Liver (tissue), 8 donors: ENCODE measurements at regions not wholly inside any gene's neighbourhood (a gene's known extent, or its start where the extent isn't known, plus 50 kb on each side); places are given as distances from the start of the nearest gene placed in this dataset.

ENCODE experiments used
- DNase-seq: peaks from one replicate; pipeline ENCODE4 v3.0.0-alpha.2; 2017; ENCODE audit warnings: low spot score
- H3K27ac ChIP-seq, 2 donors: one replicate each; pipeline ENCODE4 v1.7.0; 2013; ENCODE audit warnings: inconsistent platforms in 2 of 2, low read length in 2 of 2, control low read depth in 1 of 2, low read depth in 1 of 2, mild to moderate bottlenecking in 1 of 2
- H3K27me3 ChIP-seq, 4 donors: one replicate each; pipeline versions ENCODE4 v1.6.1 to v1.7.0; 2013; ENCODE audit warnings: low read length in 3 of 4, inconsistent platforms in 1 of 4, mild to moderate bottlenecking in 1 of 4, moderate library complexity in 1 of 4; ENCODE audit not compliant: control insufficient read depth in 4 of 4, insufficient read depth in 4 of 4
- H3K36me3 ChIP-seq, 4 donors: one replicate each; pipeline versions ENCODE4 v1.6.1 to v1.7.0; 2013; ENCODE audit warnings: low read length in 3 of 4, mild to moderate bottlenecking in 3 of 4, low read depth in 1 of 4, moderate library complexity in 1 of 4; ENCODE audit not compliant: control insufficient read depth in 4 of 4, insufficient read depth in 3 of 4
- H3K4me1 ChIP-seq, 4 donors: one replicate each; pipeline versions ENCODE4 v1.6.1 to v1.7.0; 2013; ENCODE audit warnings: low read length in 3 of 4, mild to moderate bottlenecking in 3 of 4, moderate library complexity in 1 of 4; ENCODE audit not compliant: control insufficient read depth in 4 of 4, insufficient read depth in 4 of 4
- H3K4me3 ChIP-seq, 3 donors: one replicate each; pipeline versions ENCODE4 v1.6.1 to v1.7.0; 2013; ENCODE audit warnings: low read length in 3 of 3, control low read depth in 1 of 3, low read depth in 1 of 3, mild to moderate bottlenecking in 1 of 3
- H3K9ac ChIP-seq, 2 donors: one replicate each; pipeline ENCODE4 v1.7.0; 2013; ENCODE audit warnings: low read length in 2 of 2, mild to moderate bottlenecking in 2 of 2, moderate library complexity in 2 of 2, control low read depth in 1 of 2, low read depth in 1 of 2
- H3K9me3 ChIP-seq, 4 donors: one replicate each; pipeline versions ENCODE4 v1.6.1 to v1.7.0; 2013; ENCODE audit warnings: low read length in 3 of 4; ENCODE audit not compliant: control insufficient read depth in 4 of 4
- ATF3 ChIP-seq: IDR thresholded peaks from 2 replicates; pipeline ENCODE4 v1.6.1; 2016; ENCODE audit warnings: antibody characterized with exemption
- EGR1 ChIP-seq, 2 donors: IDR thresholded peaks; 2 replicates each; pipeline ENCODE4 v1.6.1; 2016 to 2018; ENCODE audit warnings: antibody characterized with exemption in 2 of 2, low read depth in 2 of 2
- FOXA1 ChIP-seq: IDR thresholded peaks from 2 replicates; pipeline ENCODE4 v1.6.1; 2016; ENCODE audit warnings: antibody characterized with exemption
- FOXA2 ChIP-seq: IDR thresholded peaks from 2 replicates; pipeline ENCODE4 v1.6.1; 2016; ENCODE audit warnings: antibody characterized with exemption
- GABPA ChIP-seq, 2 donors: IDR thresholded peaks in 1 of 2; conservative IDR thresholded peaks in 1 of 2; 2 replicates each; pipeline ENCODE4 v1.6.1; 2016; ENCODE audit warnings: antibody characterized with exemption in 2 of 2, mild to moderate bottlenecking in 1 of 2, moderate library complexity in 1 of 2
- HNF4A ChIP-seq, 2 donors: conservative IDR thresholded peaks; 2 replicates each; pipeline ENCODE4 v1.6.1; 2016; ENCODE audit warnings: antibody characterized with exemption in 2 of 2, mild to moderate bottlenecking in 2 of 2
- HNF4G ChIP-seq: IDR thresholded peaks from 2 replicates; pipeline ENCODE4 v1.6.1; 2016; ENCODE audit warnings: antibody characterized with exemption
- JUND ChIP-seq, 2 donors: IDR thresholded peaks; 2 replicates each; pipeline ENCODE4 v1.6.1; 2016; ENCODE audit warnings: antibody characterized with exemption in 2 of 2
- MAX ChIP-seq: IDR thresholded peaks from 2 replicates; pipeline ENCODE4 v1.6.1; 2016; ENCODE audit warnings: antibody characterized with exemption
- NR2F2 ChIP-seq: IDR thresholded peaks from 2 replicates; pipeline ENCODE4 v1.6.1; 2016; ENCODE audit warnings: antibody characterized with exemption
- RAD21 ChIP-seq, 2 donors: IDR thresholded peaks; 2 replicates each; pipeline ENCODE4 v1.6.1; 2016; ENCODE audit warnings: antibody characterized with exemption in 2 of 2, mild to moderate bottlenecking in 2 of 2
- RXRA ChIP-seq, 2 donors: IDR thresholded peaks; 2 replicates each; pipeline ENCODE4 v1.6.1; 2017 to 2018; ENCODE audit warnings: antibody characterized with exemption in 2 of 2, mild to moderate bottlenecking in 1 of 2
- SP1 ChIP-seq: IDR thresholded peaks from 2 replicates; pipeline ENCODE4 v1.6.1; 2018; ENCODE audit warnings: antibody characterized with exemption, mild to moderate bottlenecking
- TAF1 ChIP-seq: conservative IDR thresholded peaks from 2 replicates; pipeline ENCODE4 v1.6.1; 2016; ENCODE audit warnings: antibody characterized with exemption, mild to moderate bottlenecking
- YY1 ChIP-seq: IDR thresholded peaks from 2 replicates; pipeline ENCODE4 v1.6.1; 2016; ENCODE audit warnings: antibody characterized with exemption, mild to moderate bottlenecking
- ZBTB33 ChIP-seq: IDR thresholded peaks from 2 replicates; pipeline ENCODE4 v1.6.1; 2016; ENCODE audit warnings: antibody characterized with exemption
- WGBS: extraction: QIAGEN DNeasy Blood & Tissue Kit; methylation state at CpG from one replicate; pipeline ENCODE4 v1.1.7; 2013; 5-methylcytosine and 5-hydroxymethylcytosine counted together
- TF ChIP-seq, protein P1 (sequence below): IDR thresholded peaks from 2 replicates; pipeline ENCODE4 v1.6.1; 2016; ENCODE audit warnings: antibody characterized with exemption, mild to moderate bottlenecking
- TF ChIP-seq, protein P2 (sequence below): fragments of 150-350 bp; IDR thresholded peaks from 2 replicates; pipeline ENCODE4 v1.5.1; 2017; ENCODE audit warnings: improper control_type of control experiment, low read depth, low read length; ENCODE audit not compliant: missing input control
- donor health status: healthy.
- donor health status: healthy.
- donor health status: healthy.
- donor health status: healthy.
- donor health status: healthy.

DNA sequence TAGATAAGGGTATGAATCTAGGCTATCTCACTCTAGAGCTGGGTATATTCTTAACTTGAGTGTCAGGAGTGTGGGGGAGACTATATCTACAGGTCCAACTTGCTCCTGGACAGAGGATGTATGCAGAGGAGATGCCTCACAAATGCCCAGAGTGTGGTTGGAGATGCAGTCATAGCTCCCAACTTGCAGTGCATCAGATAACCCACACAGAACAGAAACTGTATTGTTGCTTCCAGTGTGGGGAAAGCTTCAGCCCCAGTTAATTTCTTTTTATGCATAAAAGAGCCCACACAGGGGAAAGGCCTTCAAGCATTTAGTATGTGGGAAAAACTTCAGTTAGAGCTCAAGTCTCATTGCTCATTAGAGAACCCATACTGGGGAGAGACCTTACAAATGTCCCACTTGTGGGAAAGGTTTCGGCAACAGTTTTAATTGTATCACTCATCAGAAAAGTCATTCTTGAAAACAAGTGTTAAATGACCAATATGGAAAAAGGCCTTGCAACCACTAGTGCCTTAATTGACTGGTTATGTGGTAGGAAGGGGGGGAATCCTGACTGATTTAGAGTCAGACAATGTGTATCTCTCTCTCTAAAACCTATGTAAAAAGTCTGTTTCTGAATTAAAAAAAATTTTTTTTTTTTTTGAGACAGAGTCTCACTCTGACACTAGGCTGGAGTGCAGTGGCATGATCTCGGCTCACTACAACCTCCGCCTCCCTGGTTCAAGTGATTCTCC is 67.9 kb downstream of the EBNA1BP2 start:
- 96% methylated on average over 3 of the region's 3 CpGs for WGBS
- Histone ChIP-seq H3K4me1 (no peaks in the 10 kb centered on the region), H3K27ac (no peak overlapping the region), H3K9me3 (peaks cover 0 to 3% (median 2%) of the 10 kb centered on the region in 4 donors), H3K4me3 (no peak overlapping the region), H3K27me3 (no peaks in the 10 kb centered on the region), H3K9ac (no peak overlapping the region), H3K36me3 (no peaks in the 10 kb centered on the region)
- no peak for TF ChIP-seq ATF3
- no peak for TF ChIP-seq FOXA1
- no peak for TF ChIP-seq ZBTB33
- TF ChIP-seq, protein P1, sequence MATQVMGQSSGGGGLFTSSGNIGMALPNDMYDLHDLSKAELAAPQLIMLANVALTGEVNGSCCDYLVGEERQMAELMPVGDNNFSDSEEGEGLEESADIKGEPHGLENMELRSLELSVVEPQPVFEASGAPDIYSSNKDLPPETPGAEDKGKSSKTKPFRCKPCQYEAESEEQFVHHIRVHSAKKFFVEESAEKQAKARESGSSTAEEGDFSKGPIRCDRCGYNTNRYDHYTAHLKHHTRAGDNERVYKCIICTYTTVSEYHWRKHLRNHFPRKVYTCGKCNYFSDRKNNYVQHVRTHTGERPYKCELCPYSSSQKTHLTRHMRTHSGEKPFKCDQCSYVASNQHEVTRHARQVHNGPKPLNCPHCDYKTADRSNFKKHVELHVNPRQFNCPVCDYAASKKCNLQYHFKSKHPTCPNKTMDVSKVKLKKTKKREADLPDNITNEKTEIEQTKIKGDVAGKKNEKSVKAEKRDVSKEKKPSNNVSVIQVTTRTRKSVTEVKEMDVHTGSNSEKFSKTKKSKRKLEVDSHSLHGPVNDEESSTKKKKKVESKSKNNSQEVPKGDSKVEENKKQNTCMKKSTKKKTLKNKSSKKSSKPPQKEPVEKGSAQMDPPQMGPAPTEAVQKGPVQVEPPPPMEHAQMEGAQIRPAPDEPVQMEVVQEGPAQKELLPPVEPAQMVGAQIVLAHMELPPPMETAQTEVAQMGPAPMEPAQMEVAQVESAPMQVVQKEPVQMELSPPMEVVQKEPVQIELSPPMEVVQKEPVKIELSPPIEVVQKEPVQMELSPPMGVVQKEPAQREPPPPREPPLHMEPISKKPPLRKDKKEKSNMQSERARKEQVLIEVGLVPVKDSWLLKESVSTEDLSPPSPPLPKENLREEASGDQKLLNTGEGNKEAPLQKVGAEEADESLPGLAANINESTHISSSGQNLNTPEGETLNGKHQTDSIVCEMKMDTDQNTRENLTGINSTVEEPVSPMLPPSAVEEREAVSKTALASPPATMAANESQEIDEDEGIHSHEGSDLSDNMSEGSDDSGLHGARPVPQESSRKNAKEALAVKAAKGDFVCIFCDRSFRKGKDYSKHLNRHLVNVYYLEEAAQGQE = no peak
- no peak for TF ChIP-seq RAD21 (IDR thresholded peaks at IDR 0.05)
- no peak for TF ChIP-seq HNF4A (conservative IDR thresholded peaks at IDR 0.05)
- TF ChIP-seq RXRA (IDR thresholded peaks at IDR 0.05) = no peak
- TF ChIP-seq JUND (IDR thresholded peaks at IDR 0.05) = no peak
- TF ChIP-seq, protein P2, sequence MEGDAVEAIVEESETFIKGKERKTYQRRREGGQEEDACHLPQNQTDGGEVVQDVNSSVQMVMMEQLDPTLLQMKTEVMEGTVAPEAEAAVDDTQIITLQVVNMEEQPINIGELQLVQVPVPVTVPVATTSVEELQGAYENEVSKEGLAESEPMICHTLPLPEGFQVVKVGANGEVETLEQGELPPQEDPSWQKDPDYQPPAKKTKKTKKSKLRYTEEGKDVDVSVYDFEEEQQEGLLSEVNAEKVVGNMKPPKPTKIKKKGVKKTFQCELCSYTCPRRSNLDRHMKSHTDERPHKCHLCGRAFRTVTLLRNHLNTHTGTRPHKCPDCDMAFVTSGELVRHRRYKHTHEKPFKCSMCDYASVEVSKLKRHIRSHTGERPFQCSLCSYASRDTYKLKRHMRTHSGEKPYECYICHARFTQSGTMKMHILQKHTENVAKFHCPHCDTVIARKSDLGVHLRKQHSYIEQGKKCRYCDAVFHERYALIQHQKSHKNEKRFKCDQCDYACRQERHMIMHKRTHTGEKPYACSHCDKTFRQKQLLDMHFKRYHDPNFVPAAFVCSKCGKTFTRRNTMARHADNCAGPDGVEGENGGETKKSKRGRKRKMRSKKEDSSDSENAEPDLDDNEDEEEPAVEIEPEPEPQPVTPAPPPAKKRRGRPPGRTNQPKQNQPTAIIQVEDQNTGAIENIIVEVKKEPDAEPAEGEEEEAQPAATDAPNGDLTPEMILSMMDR = no peak
- TF ChIP-seq FOXA2 = no peak
- TF ChIP-seq GABPA (IDR thresholded peaks at IDR 0.05 in 1 of 2, conservative IDR thresholded peaks at IDR 0.05 in 1 of 2) = no peak
- no peak for TF ChIP-seq MAX
- no peak for TF ChIP-seq EGR1 (IDR thresholded peaks at IDR 0.05; ENCODE audit: low read depth in 2 of 2)
- TF ChIP-seq SP1 = no peak
- TF ChIP-seq YY1 = no peak
- no peak for TF ChIP-seq NR2F2
- TF ChIP-seq TAF1 = no peak
- no peak for TF ChIP-seq HNF4G
- DNase-seq = no peak
